ENCODE measurements at regions not wholly inside any gene's neighbourhood (a gene's known extent, or its start where the extent isn't known, plus 50 kb on each side); places are given as distances from the start of the nearest gene placed in this dataset.

GRCh38 chr16:77137045-77137444 is 53.9 kb upstream of the MON1B start:
- no peaks in the 10 kb centered on the region for H3K36me3 ChIP-seq (ENCODE audit: control insufficient read depth in 1 of 2, insufficient read depth in 2 of 2, low read length in 2 of 2)
- H3K9me3 ChIP-seq (ENCODE audit: control insufficient read depth in 1 of 2, low read length in 2 of 2), result no peaks in the 10 kb centered on the region
- no peaks in the 10 kb centered on the region for H3K27me3 ChIP-seq (ENCODE audit: control insufficient read depth in 1 of 2, insufficient read depth in 2 of 2, low read length in 2 of 2)
- no peak overlapping the region for H3K27ac ChIP-seq (ENCODE audit: low read depth, low read length)
- no peak overlapping the region for H3K9ac ChIP-seq (ENCODE audit: low read depth in 1 of 2, low read length in 2 of 2)
- H3K4me1 ChIP-seq (ENCODE audit: control insufficient read depth in 1 of 2, insufficient read depth in 2 of 2, low read length in 2 of 2), result no peaks in the 10 kb centered on the region
- no peak overlapping the region for H3K4me3 ChIP-seq (ENCODE audit: low read depth in 1 of 2, low read length in 2 of 2)

Measured in duodenal mucosa (tissue), 2 donors.